BLaER1 (cell line): ENCODE measurements at regions not wholly inside any gene's neighbourhood (a gene's known extent, or its start where the extent isn't known, plus 50 kb on each side); places are given as distances from the start of the nearest gene placed in this dataset.

Source experiments
- H3K27ac ChIP-seq: shearing (Covaris generic); formaldehyde crosslinking; 2 replicates; pipeline ENCODE4 v1.8.1; 2022
- H3K27me3 ChIP-seq: shearing (Covaris generic); formaldehyde crosslinking; 2 replicates; pipeline ENCODE4 v1.8.1; 2022
- H3K36me3 ChIP-seq: shearing (Covaris generic); formaldehyde crosslinking; 2 replicates; pipeline ENCODE4 v1.8.1; 2022
- H3K4me1 ChIP-seq: shearing (Covaris generic); formaldehyde crosslinking; 2 replicates; pipeline ENCODE4 v1.8.1; 2022
- H3K4me2 ChIP-seq: shearing (Covaris generic); formaldehyde crosslinking; 2 replicates; pipeline ENCODE4 v1.8.1; 2022
- H3K4me3 ChIP-seq: shearing (Covaris generic); formaldehyde crosslinking; 2 replicates; pipeline ENCODE4 v1.8.1; 2022
- H3K9ac ChIP-seq: shearing (Covaris generic); formaldehyde crosslinking; 2 replicates; pipeline ENCODE4 v1.8.1; 2022
- H3K9me3 ChIP-seq: shearing (Covaris generic); formaldehyde crosslinking; 2 replicates; pipeline ENCODE4 v1.8.1; 2022
- H4K20me1 ChIP-seq: shearing (Covaris generic); formaldehyde crosslinking; 2 replicates; pipeline ENCODE4 v1.8.1; 2022
- Cebpa-rat ChIP-seq: shearing (Covaris generic); IDR thresholded peaks from 2 replicates; pipeline ENCODE4 v1.8.1; 2022

- Histone ChIP-seq H3K4me1 (no peaks in the 10 kb centered on the region), H3K9me3 (no peaks in the 10 kb centered on the region), H3K9ac (no peak overlapping the region), H3K4me3 (no peak overlapping the region), H3K27ac (no peak overlapping the region), H4K20me1 (no peaks in the 10 kb centered on the region), H3K36me3 (no peaks in the 10 kb centered on the region), H3K27me3 (no peaks in the 10 kb centered on the region), H3K4me2 (no peak overlapping the region)
- TF ChIP-seq Cebpa-rat, result no peak
These were observed 170.0 kb upstream of the ADAMTS16 start for GRCh38 chr5:4970171-4970570.

- no peaks in the 10 kb centered on the region for H4K20me1 ChIP-seq
- no peaks in the 10 kb centered on the region for H3K27me3 ChIP-seq
- no peaks in the 10 kb centered on the region for H3K36me3 ChIP-seq
- H3K9ac ChIP-seq, result no peak overlapping the region
- no peak for TF ChIP-seq Cebpa-rat
- no peak overlapping the region for H3K27ac ChIP-seq
- H3K9me3 ChIP-seq, result no peaks in the 10 kb centered on the region
- no peak overlapping the region for H3K4me2 ChIP-seq
- H3K4me3 ChIP-seq, result no peak overlapping the region
- no peaks in the 10 kb centered on the region for H3K4me1 ChIP-seq
These were observed 163.2 kb upstream of the ADAMTS16 start for GRCh38 chr5:4976902-4977301.

- H3K4me3 ChIP-seq, result no peak overlapping the region
- no peaks in the 10 kb centered on the region for H3K9me3 ChIP-seq
- H3K27me3 ChIP-seq, result no peaks in the 10 kb centered on the region
- TF ChIP-seq Cebpa-rat, result no peak
- no peak overlapping the region for H3K9ac ChIP-seq
- H3K27ac ChIP-seq, result no peak overlapping the region
- no peaks in the 10 kb centered on the region for H3K4me1 ChIP-seq
- no peaks in the 10 kb centered on the region for H3K36me3 ChIP-seq
- no peak overlapping the region for H3K4me2 ChIP-seq
- no peaks in the 10 kb centered on the region for H4K20me1 ChIP-seq
These were observed 162.6 kb upstream of the ADAMTS16 start for GRCh38 chr5:4977416-4978110.

DNA sequence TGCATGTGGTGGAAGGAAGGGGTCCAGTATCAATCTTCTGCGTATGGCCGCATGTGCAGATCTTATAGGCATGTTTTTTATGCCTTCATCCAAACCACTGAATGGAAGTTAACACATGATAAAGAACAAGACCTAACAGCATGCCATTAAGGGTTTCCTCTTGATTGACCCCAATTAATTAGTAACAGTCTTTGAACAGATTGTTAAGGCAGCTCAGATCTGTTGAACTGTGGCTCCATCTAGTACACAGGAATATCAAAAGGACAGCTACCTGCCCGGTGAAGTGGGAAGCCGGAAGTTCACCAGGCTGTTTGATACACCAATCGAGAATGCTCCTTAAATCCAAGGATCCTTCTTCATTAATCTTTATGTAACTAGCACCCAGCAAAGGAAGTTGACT lies 159.9 kb upstream of the ADAMTS16 start:
- no peak overlapping the region for H3K4me2 ChIP-seq
- H3K4me3 ChIP-seq, result no peak overlapping the region
- H4K20me1 ChIP-seq, result no peaks in the 10 kb centered on the region
- no peaks in the 10 kb centered on the region for H3K27me3 ChIP-seq
- no peak overlapping the region for H3K9ac ChIP-seq
- no peaks in the 10 kb centered on the region for H3K36me3 ChIP-seq
- no peak for TF ChIP-seq Cebpa-rat
- H3K4me1 ChIP-seq, result no peaks in the 10 kb centered on the region
- H3K27ac ChIP-seq, result no peak overlapping the region
- H3K9me3 ChIP-seq, result no peaks in the 10 kb centered on the region

- no peaks in the 10 kb centered on the region for H4K20me1 ChIP-seq
- no peaks in the 10 kb centered on the region for H3K9me3 ChIP-seq
- H3K4me3 ChIP-seq, result no peak overlapping the region
- no peaks in the 10 kb centered on the region for H3K4me1 ChIP-seq
- no peak overlapping the region for H3K4me2 ChIP-seq
- no peaks in the 10 kb centered on the region for H3K36me3 ChIP-seq
- TF ChIP-seq Cebpa-rat, result no peak
- no peak overlapping the region for H3K9ac ChIP-seq
- H3K27ac ChIP-seq, result no peak overlapping the region
- no peaks in the 10 kb centered on the region for H3K27me3 ChIP-seq
These were observed 158.5 kb upstream of the ADAMTS16 start for GRCh38 chr5:4981608-4982007.

DNA sequence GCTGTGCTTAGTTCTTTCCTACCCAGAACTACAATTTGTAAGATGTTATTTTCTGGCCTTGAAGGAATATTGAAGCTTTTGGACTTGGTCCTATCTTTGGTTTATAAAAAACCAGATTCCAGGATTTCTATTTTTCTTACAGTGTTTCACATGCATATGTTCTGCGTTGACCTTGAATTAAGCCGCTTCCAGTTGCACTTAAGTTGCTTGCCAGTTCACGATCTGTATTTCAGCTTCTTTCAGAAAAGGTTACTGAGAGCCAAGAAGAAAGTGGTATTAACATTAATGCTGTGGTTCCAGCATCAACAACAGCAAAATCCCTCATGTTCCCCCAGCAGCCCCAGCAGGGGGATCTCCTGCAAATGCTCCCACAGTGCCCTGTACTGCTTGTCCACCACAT lies 156.4 kb upstream of the ADAMTS16 start:
- Histone ChIP-seq H4K20me1 (no peaks in the 10 kb centered on the region), H3K27me3 (no peaks in the 10 kb centered on the region)
- TF ChIP-seq Cebpa-rat, result no peak

GRCh38 chr5:4984461-4984860 lies 155.7 kb upstream of the ADAMTS16 start:
- H4K20me1 ChIP-seq, result no peaks in the 10 kb centered on the region
- no peak overlapping the region for H3K4me2 ChIP-seq
- no peaks in the 10 kb centered on the region for H3K9me3 ChIP-seq
- H3K4me3 ChIP-seq, result no peak overlapping the region
- TF ChIP-seq Cebpa-rat, result no peak
- H3K9ac ChIP-seq, result no peak overlapping the region
- H3K27ac ChIP-seq, result no peak overlapping the region
- H3K4me1 ChIP-seq, result no peaks in the 10 kb centered on the region
- no peaks in the 10 kb centered on the region for H3K36me3 ChIP-seq
- no peaks in the 10 kb centered on the region for H3K27me3 ChIP-seq

More for the DNA sequence above, 156.4 kb upstream of the ADAMTS16 start:
- H3K9ac ChIP-seq, result no peak overlapping the region
- H3K4me3 ChIP-seq, result no peak overlapping the region
- no peaks in the 10 kb centered on the region for H3K36me3 ChIP-seq
- no peak overlapping the region for H3K4me2 ChIP-seq
- H3K4me1 ChIP-seq, result no peaks in the 10 kb centered on the region
- no peak overlapping the region for H3K27ac ChIP-seq
- H3K9me3 ChIP-seq, result no peaks in the 10 kb centered on the region

- Histone ChIP-seq H3K4me1 (no peaks in the 10 kb centered on the region), H3K4me2 (no peak overlapping the region), H4K20me1 (no peaks in the 10 kb centered on the region), H3K9ac (no peak overlapping the region), H3K27me3 (no peaks in the 10 kb centered on the region), H3K27ac (no peak overlapping the region), H3K4me3 (no peak overlapping the region), H3K36me3 (no peaks in the 10 kb centered on the region), H3K9me3 (no peaks in the 10 kb centered on the region)
- no peak for TF ChIP-seq Cebpa-rat
These were observed 152.7 kb upstream of the ADAMTS16 start for GRCh38 chr5:4987431-4987830.

GRCh38 chr5:4989118-4989517 lies 151.0 kb upstream of the ADAMTS16 start:
- no peak for TF ChIP-seq Cebpa-rat
- H3K27me3 ChIP-seq, result no peaks in the 10 kb centered on the region
- no peaks in the 10 kb centered on the region for H4K20me1 ChIP-seq
- H3K4me2 ChIP-seq, result no peak overlapping the region
- H3K9me3 ChIP-seq, result no peaks in the 10 kb centered on the region
- no peaks in the 10 kb centered on the region for H3K36me3 ChIP-seq
- no peak overlapping the region for H3K27ac ChIP-seq
- no peak overlapping the region for H3K4me3 ChIP-seq
- no peak overlapping the region for H3K9ac ChIP-seq
- H3K4me1 ChIP-seq, result no peaks in the 10 kb centered on the region

DNA sequence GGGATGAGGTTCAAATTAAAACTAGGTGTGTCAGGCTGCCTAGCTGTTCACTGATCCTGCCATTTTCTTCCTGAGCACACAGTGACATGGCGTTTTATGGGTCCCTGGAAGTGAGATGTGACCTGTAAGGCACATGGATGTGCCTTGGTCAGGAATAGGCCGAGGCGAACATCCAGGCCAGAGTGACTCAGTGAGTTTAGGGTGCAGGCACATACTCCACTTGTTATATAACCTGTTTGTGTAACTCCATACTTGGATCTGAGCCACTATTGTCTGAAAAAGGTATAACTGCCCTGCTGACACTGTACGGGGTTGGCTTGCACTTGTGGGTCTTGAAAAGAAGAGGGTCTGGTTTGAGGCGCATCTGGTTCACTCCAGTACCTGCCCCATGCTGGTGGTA lies 150.1 kb upstream of the ADAMTS16 start:
- no peak overlapping the region for H3K4me3 ChIP-seq
- no peaks in the 10 kb centered on the region for H3K9me3 ChIP-seq
- TF ChIP-seq Cebpa-rat, result no peak

GRCh38 chr5:4990462-4990861 lies 149.7 kb upstream of the ADAMTS16 start:
- no peak overlapping the region for H3K4me3 ChIP-seq

More for the DNA sequence above, 150.1 kb upstream of the ADAMTS16 start:
- no peaks in the 10 kb centered on the region for H3K27me3 ChIP-seq
- H3K4me2 ChIP-seq, result no peak overlapping the region
- H3K9ac ChIP-seq, result no peak overlapping the region
- no peak overlapping the region for H3K27ac ChIP-seq
- no peaks in the 10 kb centered on the region for H4K20me1 ChIP-seq
- H3K36me3 ChIP-seq, result no peaks in the 10 kb centered on the region
- no peaks in the 10 kb centered on the region for H3K4me1 ChIP-seq

More at GRCh38 chr5:4990462-4990861, 149.7 kb upstream of the ADAMTS16 start:
- no peak for TF ChIP-seq Cebpa-rat
- Histone ChIP-seq H3K36me3 (no peaks in the 10 kb centered on the region), H3K4me2 (no peak overlapping the region), H3K27ac (no peak overlapping the region), H4K20me1 (no peaks in the 10 kb centered on the region), H3K9ac (no peak overlapping the region), H3K9me3 (no peaks in the 10 kb centered on the region), H3K27me3 (no peaks in the 10 kb centered on the region), H3K4me1 (no peaks in the 10 kb centered on the region)
